ENCODE measurements at regions not wholly inside any gene's neighbourhood (a gene's known extent, or its start where the extent isn't known, plus 50 kb on each side); places are given as distances from the start of the nearest gene placed in this dataset.

- no peak for DNase-seq (ENCODE audit: low read depth in 1 of 2, low spot score in 1 of 2)
- TF ChIP-seq GABPA (IDR thresholded peaks at IDR 0.05; ENCODE audit: low read depth) (no peak), REST (IDR thresholded peaks at IDR 0.05; ENCODE audit: insufficient replicate concordance, low read depth) (no peak), SPI1 (IDR thresholded peaks at IDR 0.05; ENCODE audit: borderline replicate concordance, low read depth) (no peak), POLR2AphosphoS5 (IDR thresholded peaks at IDR 0.05; ENCODE audit: low read depth) (no peak)
- TF ChIP-seq, protein P1, sequence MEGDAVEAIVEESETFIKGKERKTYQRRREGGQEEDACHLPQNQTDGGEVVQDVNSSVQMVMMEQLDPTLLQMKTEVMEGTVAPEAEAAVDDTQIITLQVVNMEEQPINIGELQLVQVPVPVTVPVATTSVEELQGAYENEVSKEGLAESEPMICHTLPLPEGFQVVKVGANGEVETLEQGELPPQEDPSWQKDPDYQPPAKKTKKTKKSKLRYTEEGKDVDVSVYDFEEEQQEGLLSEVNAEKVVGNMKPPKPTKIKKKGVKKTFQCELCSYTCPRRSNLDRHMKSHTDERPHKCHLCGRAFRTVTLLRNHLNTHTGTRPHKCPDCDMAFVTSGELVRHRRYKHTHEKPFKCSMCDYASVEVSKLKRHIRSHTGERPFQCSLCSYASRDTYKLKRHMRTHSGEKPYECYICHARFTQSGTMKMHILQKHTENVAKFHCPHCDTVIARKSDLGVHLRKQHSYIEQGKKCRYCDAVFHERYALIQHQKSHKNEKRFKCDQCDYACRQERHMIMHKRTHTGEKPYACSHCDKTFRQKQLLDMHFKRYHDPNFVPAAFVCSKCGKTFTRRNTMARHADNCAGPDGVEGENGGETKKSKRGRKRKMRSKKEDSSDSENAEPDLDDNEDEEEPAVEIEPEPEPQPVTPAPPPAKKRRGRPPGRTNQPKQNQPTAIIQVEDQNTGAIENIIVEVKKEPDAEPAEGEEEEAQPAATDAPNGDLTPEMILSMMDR (IDR thresholded peaks at IDR 0.05; ENCODE audit: insufficient read depth, low read length) = no peak
- Histone ChIP-seq H3K27ac (replicated peaks) (peak overlapping the region; percentile 99), H3K4me3 (replicated peaks; ENCODE audit: insufficient read depth, low read length) (no peak overlapping the region), H3K27me3 (ENCODE audit: insufficient read depth, poor library complexity, severe bottlenecking) (no peaks in the 10 kb centered on the region)
These were observed 69.4 kb upstream of the PGM2 start for GRCh38 chr4:37757121-37757520.

GRCh38 chr4:37754410-37755185, 68.4 kb upstream of the RELL1 start:
- no peaks in the 10 kb centered on the region for H3K27me3 ChIP-seq (ENCODE audit: insufficient read depth, poor library complexity, severe bottlenecking)
- peak in 1 of 2 experiments; percentile 80 for DNase-seq (ENCODE audit: low read depth in 1 of 2, low spot score in 1 of 2)
- no peak overlapping the region for H3K4me3 ChIP-seq (replicated peaks; ENCODE audit: insufficient read depth, low read length)
- peak overlapping the region; percentile 99 for H3K27ac ChIP-seq (replicated peaks)
- TF ChIP-seq POLR2AphosphoS5 (IDR thresholded peaks at IDR 0.05; ENCODE audit: low read depth) (peak; percentile 80), REST (IDR thresholded peaks at IDR 0.05; ENCODE audit: insufficient replicate concordance, low read depth) (peak; percentile 26), GABPA (IDR thresholded peaks at IDR 0.05; ENCODE audit: low read depth) (no peak), SPI1 (IDR thresholded peaks at IDR 0.05; ENCODE audit: borderline replicate concordance, low read depth) (peak; percentile 38; the same call in 1 of the 2 replicates)

GRCh38 chr4:37749398-37749988, 63.3 kb upstream of the RELL1 start:
- H3K4me3 ChIP-seq (replicated peaks; ENCODE audit: insufficient read depth, low read length) = no peak overlapping the region
- DNase-seq (ENCODE audit: low read depth in 1 of 2, low spot score in 1 of 2) = no peak
- no peaks in the 10 kb centered on the region for H3K27me3 ChIP-seq (ENCODE audit: insufficient read depth, poor library complexity, severe bottlenecking)
- H3K27ac ChIP-seq (replicated peaks) = peak overlapping the region; percentile 94
- TF ChIP-seq GABPA (IDR thresholded peaks at IDR 0.05; ENCODE audit: low read depth) (no peak), REST (IDR thresholded peaks at IDR 0.05; ENCODE audit: insufficient replicate concordance, low read depth) (no peak), SPI1 (IDR thresholded peaks at IDR 0.05; ENCODE audit: borderline replicate concordance, low read depth) (peak; percentile 98)

DNA sequence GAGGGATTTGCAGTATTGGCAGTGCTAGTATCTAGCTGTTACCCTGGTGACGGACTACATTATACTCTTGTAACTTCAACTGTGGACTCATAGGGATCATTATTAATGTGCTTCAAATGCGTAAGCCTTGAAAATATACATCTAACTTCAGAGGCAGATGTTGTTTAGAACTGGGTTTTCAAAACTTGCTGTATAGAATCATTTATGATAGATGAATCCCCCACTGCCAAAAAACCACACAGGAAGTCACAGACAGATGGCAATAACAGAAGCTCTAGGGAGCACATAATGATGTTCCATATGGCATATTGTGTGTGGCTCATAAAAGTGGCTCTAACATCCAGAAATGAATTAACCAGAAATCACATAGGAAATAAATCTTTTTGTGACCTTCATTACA, 62.3 kb upstream of the RELL1 start:
- Histone ChIP-seq H3K27ac (replicated peaks) (peak overlapping the region; percentile 94), H3K27me3 (ENCODE audit: insufficient read depth, poor library complexity, severe bottlenecking) (no peaks in the 10 kb centered on the region), H3K4me3 (replicated peaks; ENCODE audit: insufficient read depth, low read length) (no peak overlapping the region)
- TF ChIP-seq, protein P1 (IDR thresholded peaks at IDR 0.05; ENCODE audit: insufficient read depth, low read length) = no peak
- peak; percentile 27 for TF ChIP-seq REST (IDR thresholded peaks at IDR 0.05; ENCODE audit: insufficient replicate concordance, low read depth)
- TF ChIP-seq POLR2AphosphoS5 (IDR thresholded peaks at IDR 0.05; ENCODE audit: low read depth) = peak; percentile 78; the same call in 1 of the 2 replicates
- peak; percentile 36; the same call in 1 of the 2 replicates for TF ChIP-seq GABPA (IDR thresholded peaks at IDR 0.05; ENCODE audit: low read depth)
- peak in 1 of 2 experiments; percentile 77 for DNase-seq (ENCODE audit: low read depth in 1 of 2, low spot score in 1 of 2)

Measured in HL-60 (cell line).